HCT116 (cell line): ENCODE measurements at regions not wholly inside any gene's neighbourhood (a gene's known extent, or its start where the extent isn't known, plus 50 kb on each side); places are given as distances from the start of the nearest gene placed in this dataset.

Experiments
- ATF3 ChIP-seq: IDR thresholded peaks from 2 replicates; pipeline ENCODE4 v1.6.1; 2012
- CTCF ChIP-seq, 3 experiments: fragments of 200-600 bp in 1 of 3; sonication (generic) in 1 of 3; IDR thresholded peaks in 2 of 3; conservative IDR thresholded peaks in 1 of 3; 2 replicates each; pipeline ENCODE4 v1.5.1; 2012 to 2017; ENCODE audit warnings: low read depth in 2 of 3, low read length in 2 of 3, antibody characterized with exemption in 1 of 3, borderline replicate concordance in 1 of 3, control low read depth in 1 of 3, mild to moderate bottlenecking in 1 of 3, mixed read lengths in 1 of 3, mixed run types in 1 of 3, moderate library complexity in 1 of 3; ENCODE audit not compliant: insufficient read depth in 1 of 3
- EGR1 ChIP-seq: IDR thresholded peaks from 2 replicates; pipeline ENCODE4 v1.6.1; 2012; ENCODE audit warnings: low read depth
- ELF1 ChIP-seq: IDR thresholded peaks from 2 replicates; pipeline ENCODE4 v1.6.1; 2012; ENCODE audit warnings: low read depth, borderline replicate concordance
- EZH2phosphoT487 ChIP-seq: fragments of 200-600 bp; IDR thresholded peaks from 2 replicates; pipeline ENCODE4 v1.6.1; 2018; ENCODE audit warnings: antibody characterized with exemption, borderline replicate concordance
- POLR2A ChIP-seq: IDR thresholded peaks from 2 replicates; pipeline ENCODE4 v1.7.0; 2011; ENCODE audit warnings: borderline replicate concordance; ENCODE audit not compliant: insufficient read depth, insufficient read length; ENCODE audit errors: extremely low read depth
- POLR2AphosphoS5 ChIP-seq: IDR thresholded peaks from 2 replicates; pipeline ENCODE4 v1.6.1; 2011; ENCODE audit warnings: mild to moderate bottlenecking, low read depth, low read length, moderate library complexity
- REST ChIP-seq: IDR thresholded peaks from 2 replicates; pipeline ENCODE4 v1.6.1; 2012; ENCODE audit warnings: low read depth
- SRF ChIP-seq: IDR thresholded peaks from 2 replicates; pipeline ENCODE4 v1.6.1; 2012; ENCODE audit warnings: low read depth
- ZBTB33 ChIP-seq: IDR thresholded peaks from 2 replicates; pipeline ENCODE4 v1.6.1; 2011; ENCODE audit warnings: mild to moderate bottlenecking, low read length, moderate library complexity; ENCODE audit not compliant: insufficient replicate concordance; ENCODE audit errors: extremely low read depth

GRCh38 chr17:70834039-70834438 is 664.7 kb downstream of the KCNJ2 start:
- TF ChIP-seq ATF3: no peak
- TF ChIP-seq POLR2AphosphoS5: no peak
- TF ChIP-seq CTCF (IDR thresholded peaks at IDR 0.05 in 2 of 3, conservative IDR thresholded peaks at IDR 0.05 in 1 of 3; ENCODE audit: borderline replicate concordance in 1 of 3, insufficient read depth in 1 of 3, low read depth in 2 of 3, low read length in 2 of 3): no peak
- no peak for TF ChIP-seq POLR2A
- no peak for TF ChIP-seq ELF1
- no peak for TF ChIP-seq ZBTB33
- TF ChIP-seq EGR1: no peak
- TF ChIP-seq SRF: no peak
- TF ChIP-seq REST: no peak
- no peak for TF ChIP-seq EZH2phosphoT487
